PC-3 (cell line): ENCODE measurements at regions not wholly inside any gene's neighbourhood (a gene's known extent, or its start where the extent isn't known, plus 50 kb on each side); places are given as distances from the start of the nearest gene placed in this dataset.

Experiments
- EZH2 ChIP-seq: fragments of 300-600 bp; sonication (generic); IDR thresholded peaks from one replicate; pipeline ENCODE4 v1.6.1; 2017; ENCODE audit warnings: antibody characterized with exemption, mild to moderate bottlenecking, low read length; ENCODE audit not compliant: unreplicated experiment
- TF ChIP-seq, protein P1 (sequence below): fragments of 300-600 bp; sonication (generic); conservative IDR thresholded peaks from 2 replicates; pipeline ENCODE4 v1.5.1; 2017; ENCODE audit warnings: antibody characterized with exemption, low read depth, mild to moderate bottlenecking, low read length

DNA sequence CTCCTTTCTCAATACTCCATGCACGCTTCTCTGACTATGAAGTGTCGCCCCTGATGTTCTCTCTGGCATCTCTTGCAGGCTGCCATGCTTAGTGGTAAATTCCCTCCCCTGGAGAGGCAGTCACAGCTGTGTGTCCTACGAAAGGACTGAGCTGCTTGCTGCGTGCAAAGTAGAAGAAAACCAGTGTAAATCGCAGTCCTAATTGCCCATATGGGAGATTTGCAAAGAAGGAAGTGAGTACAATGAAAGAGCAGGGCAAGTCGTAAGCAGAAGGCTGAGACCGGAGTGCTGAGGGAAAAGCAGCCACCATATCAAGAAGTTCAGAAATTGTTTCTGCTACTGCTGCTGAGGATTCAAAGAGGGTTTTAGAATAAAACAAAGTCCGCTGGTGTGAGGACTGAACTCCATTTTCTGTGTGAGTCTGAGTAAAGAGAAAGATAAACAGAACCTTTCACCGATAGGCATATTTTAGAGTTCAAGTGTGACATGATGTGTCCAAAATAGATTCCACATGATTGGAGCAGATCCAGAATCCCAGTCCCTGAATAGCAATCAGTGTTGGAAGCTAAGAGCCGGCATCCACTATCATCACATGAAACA, 507.8 kb upstream of the MPDZ start:
- TF ChIP-seq, protein P1, sequence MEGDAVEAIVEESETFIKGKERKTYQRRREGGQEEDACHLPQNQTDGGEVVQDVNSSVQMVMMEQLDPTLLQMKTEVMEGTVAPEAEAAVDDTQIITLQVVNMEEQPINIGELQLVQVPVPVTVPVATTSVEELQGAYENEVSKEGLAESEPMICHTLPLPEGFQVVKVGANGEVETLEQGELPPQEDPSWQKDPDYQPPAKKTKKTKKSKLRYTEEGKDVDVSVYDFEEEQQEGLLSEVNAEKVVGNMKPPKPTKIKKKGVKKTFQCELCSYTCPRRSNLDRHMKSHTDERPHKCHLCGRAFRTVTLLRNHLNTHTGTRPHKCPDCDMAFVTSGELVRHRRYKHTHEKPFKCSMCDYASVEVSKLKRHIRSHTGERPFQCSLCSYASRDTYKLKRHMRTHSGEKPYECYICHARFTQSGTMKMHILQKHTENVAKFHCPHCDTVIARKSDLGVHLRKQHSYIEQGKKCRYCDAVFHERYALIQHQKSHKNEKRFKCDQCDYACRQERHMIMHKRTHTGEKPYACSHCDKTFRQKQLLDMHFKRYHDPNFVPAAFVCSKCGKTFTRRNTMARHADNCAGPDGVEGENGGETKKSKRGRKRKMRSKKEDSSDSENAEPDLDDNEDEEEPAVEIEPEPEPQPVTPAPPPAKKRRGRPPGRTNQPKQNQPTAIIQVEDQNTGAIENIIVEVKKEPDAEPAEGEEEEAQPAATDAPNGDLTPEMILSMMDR, result no peak
- TF ChIP-seq EZH2, result no peak
